GM12878 (cell line): ENCODE measurements at regions not wholly inside any gene's neighbourhood (a gene's known extent, or its start where the extent isn't known, plus 50 kb on each side); places are given as distances from the start of the nearest gene placed in this dataset.
A peak's percentile ranks its signal among the peaks of the same experiment; 100 is the strongest.

ENCODE experiments used
- ATAC-seq: fragments of 200-7000 bp; cut with Tn5 transposase; 3 replicates; pipeline ENCODE4 v1.9.1; 2020; ENCODE audit warnings: mild to moderate bottlenecking, moderate library complexity
- BruUV-seq: library from RNA; stranded (reverse); fragments of 400-500 nt; replicated peaks from 2 replicates; lab custom pipeline; 2021; lab: Mats Ljungman, UMichigan
- CTCF ChIA-PET: fragments of 300-600 bp; sonication (Branson Sonifier 250); formaldehyde crosslinking; extraction: SDS; loops from one replicate; lab custom pipeline; 2021; ENCODE audit warnings: inconsistent platforms; lab: Yijun Ruan, JAX
- POLR2A ChIA-PET: fragments of 350-600 bp; formaldehyde crosslinking; extraction: SDS; loops from one replicate; lab custom pipeline; 2021; ENCODE audit warnings: inconsistent platforms; lab: Charles Lee
- RAD21 ChIA-PET: fragments of 300-600 bp; sonication (Branson Sonifier 250); formaldehyde crosslinking; loops from one replicate; lab custom pipeline; 2023; ENCODE audit warnings: antibody characterized with exemption; ENCODE audit not compliant: unreplicated experiment; lab: Charles Lee
- SMC1A ChIA-PET: fragments of 300-600 bp; sonication (Branson Sonifier 250); formaldehyde crosslinking; loops from one replicate; lab custom pipeline; 2023; ENCODE audit not compliant: unreplicated experiment, uncharacterized antibody; lab: Charles Lee
- DNase-seq: peaks from one replicate; pipeline ENCODE4 v3.0.0-alpha.2; 2011; ENCODE audit warnings: low read depth, low spot score
- FAIRE-seq: peaks from 3 replicates; lab custom pipeline; 2011; peaks lifted over from hg19 to GRCh38; lab: Jason Lieb, UNC
- H2AFZ ChIP-seq: 2 replicates; pipeline ENCODE4 v1.6.0; 2011; ENCODE audit warnings: low read depth, low read length, control low read depth; ENCODE audit not compliant: control insufficient read depth
- H3K27ac ChIP-seq: 2 replicates; pipeline ENCODE4 v1.5.1; 2011; ENCODE audit warnings: control low read depth; ENCODE audit not compliant: control insufficient read depth, insufficient read depth
- H3K27me3 ChIP-seq, 2 experiments: replicated peaks in 1 of 2; 2 replicates each; pipeline versions ENCODE4 v1.6.0 to v1.6.1; 2011; ENCODE audit warnings: low read length in 1 of 2; ENCODE audit not compliant: control insufficient read depth in 2 of 2, insufficient read depth in 2 of 2
- H3K36me3 ChIP-seq, 2 experiments: 2 replicates each; pipeline ENCODE4 v1.5.1; 2011; ENCODE audit warnings: low read length in 1 of 2; ENCODE audit not compliant: control insufficient read depth in 2 of 2, insufficient read depth in 2 of 2
- H3K4me1 ChIP-seq: 2 replicates; pipeline ENCODE4 v1.6.1; 2011; ENCODE audit warnings: mild to moderate bottlenecking, low read length, moderate library complexity, mixed read lengths; ENCODE audit not compliant: control insufficient read depth, insufficient read depth
- H3K4me2 ChIP-seq: 2 replicates; pipeline ENCODE4 v1.6.0; 2011; ENCODE audit warnings: control low read depth; ENCODE audit not compliant: control insufficient read depth, insufficient read depth
- H3K4me3 ChIP-seq: fragments of 200-600 bp; sonication (generic); 2 replicates; pipeline ENCODE4 v1.5.1; 2016
- H3K79me2 ChIP-seq: 2 replicates; pipeline ENCODE4 v1.6.0; 2011; ENCODE audit warnings: low read length; ENCODE audit not compliant: control insufficient read depth, insufficient read depth
- H3K9ac ChIP-seq: 2 replicates; pipeline ENCODE4 v1.8.0; 2011; ENCODE audit warnings: low read length, control low read depth, mixed read lengths; ENCODE audit not compliant: control insufficient read depth, insufficient read depth
- H3K9me3 ChIP-seq: replicated peaks from 3 replicates; pipeline ENCODE4 v1.5.1; 2011; ENCODE audit warnings: mild to moderate bottlenecking, low read length; ENCODE audit not compliant: control insufficient read depth, insufficient read depth
- H4K20me1 ChIP-seq: 2 replicates; pipeline ENCODE4 v1.6.0; 2011; ENCODE audit not compliant: control insufficient read depth, insufficient read depth
- BCL3 ChIP-seq: IDR thresholded peaks from 2 replicates; pipeline ENCODE4 v1.6.1; 2011; ENCODE audit warnings: borderline replicate concordance, low read depth, mild to moderate bottlenecking, moderate library complexity, low read length; ENCODE audit not compliant: insufficient read depth, poor library complexity, severe bottlenecking
- BHLHE40 ChIP-seq, 2 experiments: fragments of 450-650 bp in 1 of 2; IDR thresholded peaks; 2 replicates each; pipeline ENCODE4 v1.6.1; 2011 to 2017; ENCODE audit warnings: low read depth in 2 of 2, borderline replicate concordance in 1 of 2, improper control_type of control experiment in 1 of 2, low read length in 1 of 2, mild to moderate bottlenecking in 1 of 2
- CHD2 ChIP-seq: IDR thresholded peaks from 2 replicates; pipeline ENCODE4 v1.6.1; 2011; ENCODE audit warnings: low read depth, low read length, improper control_type of control experiment, borderline replicate concordance
- CREB1 ChIP-seq: IDR thresholded peaks from 2 replicates; pipeline ENCODE4 v1.6.1; 2012; ENCODE audit warnings: low read depth, mild to moderate bottlenecking, inconsistent platforms
- DPF2 ChIP-seq: fragments of 450-650 bp; IDR thresholded peaks from 2 replicates; pipeline ENCODE4 v1.6.1; 2017; ENCODE audit warnings: mild to moderate bottlenecking
- FOS ChIP-seq: IDR thresholded peaks from 3 replicates; pipeline ENCODE4 v1.6.1; 2011; ENCODE audit warnings: borderline replicate concordance; ENCODE audit not compliant: insufficient read length; ENCODE audit errors: extremely low read depth
- GATAD2B ChIP-seq: fragments of 450-650 bp; conservative IDR thresholded peaks from 2 replicates; pipeline ENCODE4 v1.6.1; 2017; ENCODE audit warnings: low read depth, mild to moderate bottlenecking, moderate library complexity
- HDAC2 ChIP-seq: fragments of 200-600 bp; sonication (generic); IDR thresholded peaks from 2 replicates; pipeline ENCODE4 v1.6.1; 2017
- NFYA ChIP-seq: IDR thresholded peaks from 2 replicates; pipeline ENCODE4 v1.6.1; 2011; ENCODE audit warnings: low read depth, mild to moderate bottlenecking, low read length, improper control_type of control experiment, borderline replicate concordance
- RAD21 ChIP-seq: IDR thresholded peaks from 2 replicates; pipeline ENCODE4 v1.6.1; 2011; ENCODE audit warnings: mild to moderate bottlenecking, low read depth, low read length, moderate library complexity; ENCODE audit not compliant: insufficient read depth
- RBBP5 ChIP-seq: fragments of 200-600 bp; sonication (generic); conservative IDR thresholded peaks from 2 replicates; pipeline ENCODE4 v1.6.1; 2016
- SIX5 ChIP-seq: IDR thresholded peaks from 2 replicates; pipeline ENCODE4 v1.6.1; 2011; ENCODE audit warnings: mild to moderate bottlenecking, low read depth, low read length, moderate library complexity; ENCODE audit not compliant: severe bottlenecking
- SMC3 ChIP-seq: IDR thresholded peaks from 2 replicates; pipeline ENCODE4 v1.6.1; 2011; ENCODE audit warnings: low read length, improper control_type of control experiment, borderline replicate concordance
- TAF1 ChIP-seq: IDR thresholded peaks from 2 replicates; pipeline ENCODE4 v1.6.1; 2011; ENCODE audit warnings: mild to moderate bottlenecking, low read depth, low read length, borderline replicate concordance
- YBX1 ChIP-seq: fragments of 450-650 bp; IDR thresholded peaks from 2 replicates; pipeline ENCODE4 v1.6.1; 2016; ENCODE audit warnings: antibody characterized with exemption
- YY1 ChIP-seq: IDR thresholded peaks from 2 replicates; pipeline ENCODE4 v1.6.1; 2011; ENCODE audit warnings: low read depth, mild to moderate bottlenecking, low read length
- ZNF217 ChIP-seq: fragments of 450-650 bp; IDR thresholded peaks from 2 replicates; pipeline ENCODE4 v1.6.1; 2017; ENCODE audit warnings: antibody characterized with exemption, mild to moderate bottlenecking
- WGBS: methylation state at CpG from one replicate; pipeline ENCODE4 v1.1.6; 2016; ENCODE audit warnings: low lambda C conversion rate; ENCODE audit not compliant: insufficient replicate concordance, insufficient coverage; ENCODE audit errors: missing lambda C conversion rate; 5-methylcytosine and 5-hydroxymethylcytosine counted together
- in situ Hi-C: fragments of 300-500 bp; cut with MboI; formaldehyde crosslinking; loops from 9 replicates; pipeline ENCODE4 v1.14.3; 2018; ENCODE audit warnings: mixed read lengths
- intact Hi-C: fragments of 100-400 bp; cut with micrococcal nuclease; formaldehyde crosslinking; loops from one replicate; pipeline ENCODE4 v1.14.2; 2022; ENCODE audit not compliant: unreplicated experiment
- TF ChIP-seq, protein P1 (sequence below): IDR thresholded peaks from 2 replicates; pipeline ENCODE4 v1.6.1; 2011; ENCODE audit warnings: borderline replicate concordance, low read depth, mild to moderate bottlenecking, moderate library complexity, mixed read lengths, low read length; ENCODE audit not compliant: insufficient read depth; ENCODE audit errors: extremely low read length
- TF ChIP-seq, protein P2 (sequence below), 3 experiments: IDR thresholded peaks in 2 of 3; conservative IDR thresholded peaks in 1 of 3; 2 replicates each; pipeline ENCODE4 v1.5.1; 2011; ENCODE audit warnings: low read depth in 3 of 3, low read length in 3 of 3, mild to moderate bottlenecking in 3 of 3, control low read depth in 2 of 3, moderate library complexity in 2 of 3, inconsistent platforms in 1 of 3, mixed read lengths in 1 of 3; ENCODE audit not compliant: control insufficient read depth in 2 of 3, insufficient read depth in 1 of 3; ENCODE audit errors: extremely low read depth in 1 of 3

DNA sequence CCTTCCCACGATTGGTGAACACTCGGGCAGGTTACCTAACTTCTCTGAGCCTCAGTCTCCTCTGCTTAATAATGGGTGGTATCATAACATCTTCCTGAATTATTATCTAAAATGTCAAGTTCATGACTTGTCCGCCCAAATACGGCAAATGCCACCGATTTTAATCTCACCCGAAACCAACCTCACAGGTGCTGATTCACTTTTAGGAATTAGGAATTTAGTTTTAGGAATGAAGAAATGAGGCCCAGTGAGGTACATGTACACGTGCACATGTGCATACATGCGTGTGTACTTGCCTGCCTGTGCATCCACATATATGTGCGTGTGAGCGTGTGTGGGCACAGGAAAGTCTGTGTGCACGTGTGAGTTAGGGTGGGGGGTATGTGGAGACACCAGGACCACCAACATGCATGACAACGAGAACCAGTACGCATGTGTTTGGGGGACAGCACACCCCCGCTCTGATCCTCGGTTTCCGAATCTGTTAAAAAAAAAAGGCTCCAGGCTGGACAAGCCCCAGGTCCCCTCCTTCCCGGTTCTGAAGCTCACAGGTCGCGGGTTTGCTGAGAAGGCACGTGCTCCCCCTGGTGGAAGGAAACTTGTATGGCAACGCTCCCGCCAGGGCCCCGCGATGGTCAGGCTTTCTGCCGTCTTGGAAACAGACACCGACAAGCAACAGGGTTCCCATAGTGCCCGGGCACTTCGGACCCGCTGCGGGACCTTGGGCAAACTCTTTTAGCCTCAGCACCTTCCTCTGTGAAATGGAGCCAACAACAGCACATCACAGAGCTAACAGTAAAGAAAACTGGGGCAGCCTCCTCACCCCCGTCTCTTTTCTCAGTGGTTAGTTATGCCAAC is 219.2 kb downstream of the RBFOX3 start:
- DNase-seq (no peak), FAIRE-seq (peak; percentile 80), ATAC-seq (peak; percentile 78)
- H3K79me2 ChIP-seq: no peaks in the 10 kb centered on the region
- 22% methylated on average over 31 of the region's 31 CpGs for WGBS
- no peaks in the 10 kb centered on the region for H3K36me3 ChIP-seq
- H3K27me3 ChIP-seq: peaks cover 2 to 3% of the 10 kb centered on the region in 2 experiments
- CTCF ChIA-PET: interaction anchor here (0.7 to 4.6 kb wide), 28 partner anchors 10 to 521 kb away, joined by 3 to 59 read pairs (median 4); partner anchors contain the start of gene ENGASE
- no peaks in the 10 kb centered on the region for H3K9me3 ChIP-seq
- intact Hi-C loops: loop anchor here (2.0 kb wide), 1 partner anchor 203 kb away; no protein-coding TSS in a partner anchor
- H3K4me3 ChIP-seq: no peak overlapping the region
- no peak overlapping the region for H3K27ac ChIP-seq
- H3K4me2 ChIP-seq: no peak overlapping the region
- no TSS peak for BruUV-seq
- H3K4me1 ChIP-seq: no peaks in the 10 kb centered on the region
- no peaks in the 10 kb centered on the region for H4K20me1 ChIP-seq
- POLR2A ChIA-PET: no interaction called here
- H2AFZ ChIP-seq: no peak overlapping the region
- RAD21 ChIA-PET: interaction anchor here (0.5 to 3.3 kb wide), 10 partner anchors 9 to 416 kb away, joined by 3 to 41 read pairs (median 4); no protein-coding TSS in a partner anchor
- SMC1A ChIA-PET: interaction anchor here (0.8 to 2.6 kb wide), 8 partner anchors 9 to 526 kb away, joined by 3 to 14 read pairs (median 4); no protein-coding TSS in a partner anchor
- in situ Hi-C loops: loop anchor here (5.0 kb wide), 2 partner anchors 204 to 309 kb away; no protein-coding TSS in a partner anchor
- H3K9ac ChIP-seq: no peak overlapping the region
- TF ChIP-seq HDAC2 (no peak), FOS (no peak), NFYA (no peak), SMC3 (peak; percentile 90), DPF2 (no peak), YBX1 (no peak), CREB1 (no peak), RAD21 (peak; percentile 85), BCL3 (no peak), SIX5 (no peak), BHLHE40 (IDR thresholded peaks at IDR 0.05; ENCODE audit: borderline replicate concordance in 1 of 2, low read depth in 2 of 2, low read length in 1 of 2) (peak in 1 of 2 experiments; percentile 34; a peak in 1 of 4 replicates), CHD2 (no peak), GATAD2B (no peak), TAF1 (no peak), YY1 (peak; percentile 36; the same call in 1 of the 2 replicates), RBBP5 (no peak), ZNF217 (no peak)
- TF ChIP-seq, protein P1, sequence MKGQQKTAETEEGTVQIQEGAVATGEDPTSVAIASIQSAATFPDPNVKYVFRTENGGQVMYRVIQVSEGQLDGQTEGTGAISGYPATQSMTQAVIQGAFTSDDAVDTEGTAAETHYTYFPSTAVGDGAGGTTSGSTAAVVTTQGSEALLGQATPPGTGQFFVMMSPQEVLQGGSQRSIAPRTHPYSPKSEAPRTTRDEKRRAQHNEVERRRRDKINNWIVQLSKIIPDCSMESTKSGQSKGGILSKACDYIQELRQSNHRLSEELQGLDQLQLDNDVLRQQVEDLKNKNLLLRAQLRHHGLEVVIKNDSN: no peak
- TF ChIP-seq, protein P2, sequence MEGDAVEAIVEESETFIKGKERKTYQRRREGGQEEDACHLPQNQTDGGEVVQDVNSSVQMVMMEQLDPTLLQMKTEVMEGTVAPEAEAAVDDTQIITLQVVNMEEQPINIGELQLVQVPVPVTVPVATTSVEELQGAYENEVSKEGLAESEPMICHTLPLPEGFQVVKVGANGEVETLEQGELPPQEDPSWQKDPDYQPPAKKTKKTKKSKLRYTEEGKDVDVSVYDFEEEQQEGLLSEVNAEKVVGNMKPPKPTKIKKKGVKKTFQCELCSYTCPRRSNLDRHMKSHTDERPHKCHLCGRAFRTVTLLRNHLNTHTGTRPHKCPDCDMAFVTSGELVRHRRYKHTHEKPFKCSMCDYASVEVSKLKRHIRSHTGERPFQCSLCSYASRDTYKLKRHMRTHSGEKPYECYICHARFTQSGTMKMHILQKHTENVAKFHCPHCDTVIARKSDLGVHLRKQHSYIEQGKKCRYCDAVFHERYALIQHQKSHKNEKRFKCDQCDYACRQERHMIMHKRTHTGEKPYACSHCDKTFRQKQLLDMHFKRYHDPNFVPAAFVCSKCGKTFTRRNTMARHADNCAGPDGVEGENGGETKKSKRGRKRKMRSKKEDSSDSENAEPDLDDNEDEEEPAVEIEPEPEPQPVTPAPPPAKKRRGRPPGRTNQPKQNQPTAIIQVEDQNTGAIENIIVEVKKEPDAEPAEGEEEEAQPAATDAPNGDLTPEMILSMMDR (IDR thresholded peaks at IDR 0.05 in 2 of 3, conservative IDR thresholded peaks at IDR 0.05 in 1 of 3; ENCODE audit: control insufficient read depth in 2 of 3, extremely low read depth in 1 of 3, insufficient read depth in 1 of 3, low read depth in 3 of 3, low read length in 3 of 3): peak; percentile 81 to 85 (median 83)
